Activated naive CD8-positive, alpha-beta T cell treated with anti-CD3 and anti-CD28 coated beads for 36 hours (primary cell): ENCODE measurements at regions not wholly inside any gene's neighbourhood (a gene's known extent, or its start where the extent isn't known, plus 50 kb on each side); places are given as distances from the start of the nearest gene placed in this dataset.
"Not testable (repeated sequence)": the region's sequence is repeated elsewhere in the genome, so short reads cannot be mapped to it uniquely, and the experiment has no call there.

Experiments used
- DNase-seq: peaks from one replicate; pipeline ENCODE4 v3.0.0; 2021
- H3K27ac Mint-ChIP-seq: one replicate; pipeline ENCODE4 v1.8.0; 2022; ENCODE audit warnings: mild to moderate bottlenecking, moderate library complexity, mixed read lengths
- H3K27me3 Mint-ChIP-seq: one replicate; pipeline ENCODE4 v1.8.0; 2022; ENCODE audit warnings: mild to moderate bottlenecking, mixed read lengths
- H3K36me3 Mint-ChIP-seq: one replicate; pipeline ENCODE4 v1.8.0; 2021; ENCODE audit warnings: mild to moderate bottlenecking, mixed read lengths
- H3K4me1 Mint-ChIP-seq: one replicate; pipeline ENCODE4 v1.8.0; 2021; ENCODE audit warnings: mixed read lengths
- H3K4me3 Mint-ChIP-seq: one replicate; pipeline ENCODE4 v1.8.0; 2022; ENCODE audit warnings: mild to moderate bottlenecking, moderate library complexity, mixed read lengths
- H3K9me3 Mint-ChIP-seq: one replicate; pipeline ENCODE4 v1.8.0; 2022; ENCODE audit warnings: mixed read lengths

GRCh38 chr9:1522219-1522767, 472.1 kb downstream of the DMRT2 start:
- Mint-ChIP-seq H3K27me3 (peaks cover 9% of the 10 kb centered on the region), H3K27ac (no peak overlapping the region), H3K9me3 (no peaks in the 10 kb centered on the region), H3K4me1 (no peaks in the 10 kb centered on the region), H3K36me3 (no peaks in the 10 kb centered on the region), H3K4me3 (no peak overlapping the region)
- no peak for DNase-seq

- Mint-ChIP-seq H3K4me3 (no peak overlapping the region), H3K27me3 (peaks cover 4% of the 10 kb centered on the region), H3K27ac (no peak overlapping the region), H3K4me1 (no peaks in the 10 kb centered on the region), H3K9me3 (peaks cover 3% of the 10 kb centered on the region), H3K36me3 (no peaks in the 10 kb centered on the region)
- no peak for DNase-seq
Measured at GRCh38 chr9:1528456-1528855, 478.3 kb downstream of the DMRT2 start.

GRCh38 chr9:1530696-1531095, 480.5 kb downstream of the DMRT2 start:
- H3K36me3 Mint-ChIP-seq: no peaks in the 10 kb centered on the region
- H3K4me1 Mint-ChIP-seq: no peaks in the 10 kb centered on the region
- no peak overlapping the region for H3K27ac Mint-ChIP-seq
- peaks cover 4% of the 10 kb centered on the region for H3K27me3 Mint-ChIP-seq
- no peak for DNase-seq
- H3K4me3 Mint-ChIP-seq: no peak overlapping the region
- peaks cover 5% of the 10 kb centered on the region for H3K9me3 Mint-ChIP-seq

- H3K36me3 Mint-ChIP-seq: no peaks in the 10 kb centered on the region
- no peak overlapping the region for H3K27ac Mint-ChIP-seq
Measured at GRCh38 chr9:1531424-1531823, 481.3 kb downstream of the DMRT2 start.

GRCh38 chr9:1532171-1532570, 482.0 kb downstream of the DMRT2 start:
- Mint-ChIP-seq H3K9me3 (peaks cover 5% of the 10 kb centered on the region), H3K27ac (no peak overlapping the region), H3K4me3 (no peak overlapping the region), H3K4me1 (peaks cover 3% of the 10 kb centered on the region), H3K36me3 (no peaks in the 10 kb centered on the region), H3K27me3 (peaks cover 4% of the 10 kb centered on the region)
- DNase-seq: no peak

More at GRCh38 chr9:1531424-1531823, 481.3 kb downstream of the DMRT2 start:
- Mint-ChIP-seq H3K4me1 (no peaks in the 10 kb centered on the region), H3K27me3 (peaks cover 4% of the 10 kb centered on the region), H3K9me3 (peaks cover 5% of the 10 kb centered on the region), H3K4me3 (no peak overlapping the region)
- DNase-seq: no peak

- no peaks in the 10 kb centered on the region for H3K36me3 Mint-ChIP-seq
- H3K4me3 Mint-ChIP-seq: no peak overlapping the region
- peaks cover 5% of the 10 kb centered on the region for H3K9me3 Mint-ChIP-seq
- DNase-seq: no peak
- H3K27ac Mint-ChIP-seq: no peak overlapping the region
- no peaks in the 10 kb centered on the region for H3K27me3 Mint-ChIP-seq
- peaks cover 3% of the 10 kb centered on the region for H3K4me1 Mint-ChIP-seq
Measured at GRCh38 chr9:1535051-1535450, 480.1 kb upstream of the SMARCA2 start.

- Mint-ChIP-seq H3K27ac (no peak overlapping the region), H3K4me1 (peaks cover 3% of the 10 kb centered on the region), H3K27me3 (no peaks in the 10 kb centered on the region), H3K9me3 (peaks cover 2% of the 10 kb centered on the region), H3K36me3 (no peaks in the 10 kb centered on the region), H3K4me3 (no peak overlapping the region)
- no peak for DNase-seq
Measured at GRCh38 chr9:1535599-1535998, 479.5 kb upstream of the SMARCA2 start.

- Mint-ChIP-seq H3K4me3 (no peak overlapping the region), H3K27me3 (no peaks in the 10 kb centered on the region), H3K9me3 (peaks cover 1% of the 10 kb centered on the region)
Measured at GRCh38 chr9:1536522-1537170, 478.5 kb upstream of the SMARCA2 start.

GRCh38 chr9:1538301-1538700, 476.8 kb upstream of the SMARCA2 start:
- Mint-ChIP-seq H3K27ac (no peak overlapping the region), H3K9me3 (peaks cover 1% of the 10 kb centered on the region)

More at GRCh38 chr9:1536522-1537170, 478.5 kb upstream of the SMARCA2 start:
- H3K4me1 Mint-ChIP-seq: peaks cover 3% of the 10 kb centered on the region
- H3K27ac Mint-ChIP-seq: no peak overlapping the region
- no peak for DNase-seq
- no peaks in the 10 kb centered on the region for H3K36me3 Mint-ChIP-seq

GRCh38 chr9:1539216-1539615, 475.9 kb upstream of the SMARCA2 start:
- H3K27ac Mint-ChIP-seq: no peak overlapping the region
- peaks cover 3% of the 10 kb centered on the region for H3K4me1 Mint-ChIP-seq
- no peaks in the 10 kb centered on the region for H3K27me3 Mint-ChIP-seq
- H3K36me3 Mint-ChIP-seq: no peaks in the 10 kb centered on the region
- peaks cover 1% of the 10 kb centered on the region for H3K9me3 Mint-ChIP-seq
- no peak overlapping the region for H3K4me3 Mint-ChIP-seq
- DNase-seq: no peak

More at GRCh38 chr9:1538301-1538700, 476.8 kb upstream of the SMARCA2 start:
- H3K4me3 Mint-ChIP-seq: no peak overlapping the region
- no peaks in the 10 kb centered on the region for H3K36me3 Mint-ChIP-seq
- peaks cover 3% of the 10 kb centered on the region for H3K4me1 Mint-ChIP-seq
- H3K27me3 Mint-ChIP-seq: no peaks in the 10 kb centered on the region
- DNase-seq: no peak

- Mint-ChIP-seq H3K9me3 (no peaks in the 10 kb centered on the region), H3K4me1 (no peaks in the 10 kb centered on the region), H3K36me3 (no peaks in the 10 kb centered on the region), H3K27me3 (peaks cover 9% of the 10 kb centered on the region), H3K4me3 (no peak overlapping the region), H3K27ac (no peak overlapping the region)
- no peak for DNase-seq
Measured at GRCh38 chr9:1550636-1551035, 464.5 kb upstream of the SMARCA2 start.

GRCh38 chr9:1554081-1555035, 460.8 kb upstream of the SMARCA2 start:
- DNase-seq: no peak

GRCh38 chr9:1558666-1559065, 456.5 kb upstream of the SMARCA2 start:
- H3K9me3 Mint-ChIP-seq, H3K4me3 Mint-ChIP-seq, H3K36me3 Mint-ChIP-seq, DNase-seq, H3K4me1 Mint-ChIP-seq, H3K27ac Mint-ChIP-seq: not testable (repeated sequence)
- peaks cover 16% of the 10 kb centered on the region for H3K27me3 Mint-ChIP-seq

More at GRCh38 chr9:1554081-1555035, 460.8 kb upstream of the SMARCA2 start:
- Mint-ChIP-seq H3K9me3 (no peaks in the 10 kb centered on the region), H3K27me3 (peaks cover 22% of the 10 kb centered on the region), H3K36me3 (no peaks in the 10 kb centered on the region), H3K27ac (no peak overlapping the region), H3K4me3 (no peak overlapping the region), H3K4me1 (no peaks in the 10 kb centered on the region)

- Mint-ChIP-seq H3K9me3 (peaks cover 1% of the 10 kb centered on the region), H3K4me1 (no peaks in the 10 kb centered on the region), H3K4me3 (no peak overlapping the region), H3K27ac (no peak overlapping the region), H3K36me3 (no peaks in the 10 kb centered on the region), H3K27me3 (no peaks in the 10 kb centered on the region)
- no peak for DNase-seq
Measured at GRCh38 chr9:1575939-1576338, 439.2 kb upstream of the SMARCA2 start.

GRCh38 chr9:1580215-1580614, 434.9 kb upstream of the SMARCA2 start:
- peaks cover 7% of the 10 kb centered on the region for H3K9me3 Mint-ChIP-seq
- no peaks in the 10 kb centered on the region for H3K36me3 Mint-ChIP-seq
- H3K4me3 Mint-ChIP-seq: no peak overlapping the region
- no peak overlapping the region for H3K27ac Mint-ChIP-seq
- DNase-seq: no peak
- no peaks in the 10 kb centered on the region for H3K4me1 Mint-ChIP-seq
- no peaks in the 10 kb centered on the region for H3K27me3 Mint-ChIP-seq
